NCI-H460 (cell line): ENCODE measurements at regions not wholly inside any gene's neighbourhood (a gene's known extent, or its start where the extent isn't known, plus 50 kb on each side); places are given as distances from the start of the nearest gene placed in this dataset.
"Not testable (repeated sequence)": the region's sequence is repeated elsewhere in the genome, so short reads cannot be mapped to it uniquely, and the experiment has no call there.

Experiments
- DNase-seq: peaks from one replicate; pipeline ENCODE4 v3.0.0-alpha.2; 2016; ENCODE audit warnings: low read depth; ENCODE audit errors: extremely low read depth

DNA sequence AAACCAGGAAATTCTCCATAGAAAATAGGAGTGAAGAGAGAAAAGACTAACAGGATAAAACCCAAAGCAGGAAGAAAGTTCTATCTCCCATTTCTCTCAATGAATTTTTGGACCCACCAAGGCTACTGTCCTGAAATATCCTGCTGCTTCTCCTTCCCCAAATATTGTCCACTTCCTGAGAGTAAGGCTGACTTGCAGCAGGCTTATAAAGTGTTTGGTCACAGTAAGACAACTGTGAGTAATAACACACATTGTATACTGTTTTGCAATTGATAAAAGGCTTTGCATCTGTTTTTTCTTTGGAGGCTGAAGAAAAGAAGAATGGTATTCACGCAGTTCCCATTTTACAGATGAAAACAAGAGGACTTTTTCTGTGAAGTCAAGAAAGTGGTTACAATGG, 52.8 kb downstream of the FOXD4L6 start:
- DNase-seq = not testable (repeated sequence)

- not testable (repeated sequence) for DNase-seq
Observed at GRCh38 chr9:41074356-41074942, 54.0 kb downstream of the FOXD4L6 start.

DNA sequence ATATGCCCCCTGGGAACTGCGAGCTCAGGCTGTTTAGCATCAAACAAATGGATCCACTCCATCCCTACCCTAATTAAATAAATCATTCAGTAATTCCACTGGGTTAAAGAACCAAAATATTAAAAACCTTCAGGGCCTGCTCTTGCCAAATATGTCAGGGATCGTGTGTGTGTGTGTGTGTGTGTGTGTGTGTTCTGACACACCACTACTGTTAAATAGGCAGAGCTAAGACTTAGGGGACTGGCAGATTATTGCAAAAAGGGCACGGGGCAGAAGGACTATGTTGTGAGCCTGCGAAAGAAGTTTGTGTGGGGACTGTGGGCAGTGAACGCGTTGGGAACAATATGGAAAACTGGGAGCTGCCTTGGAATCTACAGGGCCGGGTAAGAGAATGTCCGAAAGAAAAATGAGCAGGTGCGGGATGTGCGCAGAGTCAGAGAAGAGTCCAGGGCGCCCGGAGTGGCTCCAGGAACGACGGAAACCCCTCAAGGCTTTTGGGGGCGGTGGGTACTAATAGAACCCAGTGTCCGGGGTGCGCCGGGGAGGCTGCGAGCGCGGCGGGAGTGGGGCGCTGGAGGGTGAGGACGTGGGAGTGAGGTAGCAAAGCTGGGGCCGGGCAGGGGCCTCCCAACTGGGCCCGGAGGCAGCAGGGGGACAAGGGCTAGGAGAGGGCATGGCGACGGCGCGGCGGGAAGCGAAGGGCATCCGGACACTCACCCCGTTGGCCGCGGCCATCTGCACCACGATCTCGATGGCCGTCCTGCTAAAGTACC, 54.8 kb downstream of the FOXD4L6 start:
- not testable (repeated sequence) for DNase-seq

DNA sequence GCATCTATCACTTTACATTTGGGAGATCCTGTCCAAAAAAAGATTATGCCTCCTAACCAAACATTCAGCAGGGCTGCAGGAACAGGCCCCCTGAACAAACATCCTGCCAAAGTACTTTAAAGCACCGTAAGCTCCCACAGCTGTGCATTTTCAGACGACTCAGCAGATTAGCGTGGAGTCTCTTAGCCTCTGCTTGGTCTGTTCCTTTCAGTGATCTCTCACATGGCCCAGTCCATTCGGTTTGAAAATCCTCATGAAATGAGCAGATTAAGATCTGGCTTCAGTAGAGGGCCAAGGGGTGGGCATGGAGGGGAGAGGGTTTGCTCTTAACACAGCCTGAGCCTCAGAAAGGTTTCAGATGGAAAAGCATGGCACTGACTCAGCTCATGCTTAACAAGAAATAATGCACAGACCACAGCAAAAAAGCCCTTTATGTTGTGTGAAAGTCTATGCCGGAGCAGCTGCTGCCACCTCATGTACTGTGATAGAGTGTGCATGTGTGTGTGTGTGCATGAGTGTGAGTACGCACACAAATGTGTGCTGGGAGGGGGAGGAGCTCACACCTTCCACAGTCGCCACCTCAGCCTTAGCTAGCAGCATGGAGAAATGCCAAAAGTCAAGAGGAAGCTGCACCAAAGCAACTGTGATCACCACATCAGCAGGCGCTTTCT, 64.2 kb downstream of the FOXD4L6 start:
- DNase-seq = not testable (repeated sequence)

GRCh38 chr9:41063243-41063642, 65.2 kb downstream of the FOXD4L6 start:
- not testable (repeated sequence) for DNase-seq

DNA sequence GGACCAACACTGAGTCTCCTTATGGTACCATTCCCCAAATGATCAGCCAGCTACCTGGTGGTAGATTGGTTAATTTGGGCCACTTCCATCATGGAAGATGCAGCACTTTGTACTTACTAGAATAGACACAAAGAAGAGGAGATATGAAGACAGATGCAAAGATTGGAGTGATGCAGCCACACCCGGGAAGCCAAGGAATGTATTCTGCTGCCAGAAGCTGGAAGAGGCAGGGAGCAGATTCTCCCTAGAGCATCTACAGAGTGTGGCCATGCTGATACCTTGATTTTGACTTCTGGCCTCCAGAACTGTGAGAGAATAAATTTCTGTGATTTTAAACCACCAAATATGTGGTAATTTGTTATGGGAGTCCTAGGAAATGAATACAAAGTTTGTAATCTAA, 68.9 kb downstream of the FOXD4L6 start:
- DNase-seq = not testable (repeated sequence)

DNA sequence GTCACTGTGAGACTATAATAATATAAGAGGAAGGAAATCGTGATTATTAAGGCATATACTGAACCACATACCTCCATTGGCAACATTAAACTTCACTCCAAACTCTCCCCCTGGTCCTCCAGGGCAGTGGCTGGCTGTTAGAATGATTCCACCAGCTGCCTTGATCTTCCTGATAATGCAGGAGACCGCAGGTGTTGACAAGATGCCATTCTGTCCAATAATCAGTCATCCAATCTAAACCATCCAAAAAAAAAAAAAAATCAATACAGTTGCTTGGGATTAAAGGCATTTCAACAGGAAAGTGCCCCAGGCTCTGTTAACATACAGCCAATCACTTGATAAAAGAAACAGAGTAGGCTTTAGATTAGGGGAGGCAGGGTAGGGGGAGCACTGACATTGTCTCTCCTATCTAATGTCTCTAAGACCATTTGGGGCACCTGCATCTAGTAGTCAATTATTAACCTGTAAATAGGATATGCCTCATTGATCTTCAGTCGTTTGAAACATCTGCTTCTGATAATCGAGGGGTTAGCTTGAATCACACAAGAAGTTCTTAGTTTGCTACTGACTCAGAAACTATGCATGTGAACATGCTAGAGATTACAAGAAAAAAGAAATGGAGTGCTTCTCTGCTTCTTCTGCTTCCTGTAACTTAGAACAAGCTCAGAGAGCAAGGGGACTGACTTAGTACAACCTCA, 74.7 kb downstream of the FOXD4L6 start:
- DNase-seq = not testable (repeated sequence)

GRCh38 chr9:41048672-41049071, 79.8 kb downstream of the FOXD4L6 start:
- DNase-seq = not testable (repeated sequence)

- DNase-seq = not testable (repeated sequence)
Observed at GRCh38 chr9:41047792-41048191, 80.7 kb downstream of the FOXD4L6 start.

DNA sequence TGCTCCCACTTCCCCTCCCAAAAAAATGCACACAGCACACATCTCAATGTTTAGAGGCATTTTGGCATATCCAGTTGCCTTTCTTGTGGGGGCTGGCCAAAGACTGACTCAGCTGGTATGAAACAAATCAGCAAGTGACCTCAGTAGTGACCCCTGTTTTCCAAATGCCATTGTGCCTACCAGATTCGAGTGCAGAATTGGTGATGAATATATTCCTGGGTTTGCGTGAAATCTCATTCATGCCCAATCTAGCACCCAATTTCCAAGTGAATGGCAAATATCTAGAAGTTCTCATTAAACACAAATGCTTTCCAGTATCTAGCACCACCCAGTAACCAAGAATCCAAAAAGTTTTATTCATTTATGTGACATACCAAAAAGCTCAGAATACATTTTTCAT, 83.6 kb downstream of the FOXD4L6 start:
- DNase-seq = not testable (repeated sequence)

GRCh38 chr9:41043433-41043832, 85.0 kb downstream of the FOXD4L6 start:
- DNase-seq = not testable (repeated sequence)

DNA sequence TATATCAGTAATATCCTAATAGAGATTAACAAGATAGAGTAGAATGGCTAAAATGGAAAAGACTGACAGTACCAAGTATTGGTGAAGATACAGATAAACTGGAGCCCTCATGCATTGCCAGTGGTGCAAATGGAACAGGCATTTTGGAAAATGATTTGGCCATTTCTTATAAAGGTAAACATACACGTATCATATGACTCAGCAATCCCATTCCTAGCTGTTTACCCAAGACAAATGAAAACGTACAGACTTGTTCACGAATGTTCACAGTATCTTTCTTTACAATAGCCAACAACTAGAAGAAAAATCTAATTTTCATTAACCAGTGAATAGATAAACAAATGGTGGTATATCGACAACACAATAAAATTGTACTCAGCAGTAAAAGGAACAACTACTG, 86.4 kb downstream of the FOXD4L6 start:
- not testable (repeated sequence) for DNase-seq

DNA sequence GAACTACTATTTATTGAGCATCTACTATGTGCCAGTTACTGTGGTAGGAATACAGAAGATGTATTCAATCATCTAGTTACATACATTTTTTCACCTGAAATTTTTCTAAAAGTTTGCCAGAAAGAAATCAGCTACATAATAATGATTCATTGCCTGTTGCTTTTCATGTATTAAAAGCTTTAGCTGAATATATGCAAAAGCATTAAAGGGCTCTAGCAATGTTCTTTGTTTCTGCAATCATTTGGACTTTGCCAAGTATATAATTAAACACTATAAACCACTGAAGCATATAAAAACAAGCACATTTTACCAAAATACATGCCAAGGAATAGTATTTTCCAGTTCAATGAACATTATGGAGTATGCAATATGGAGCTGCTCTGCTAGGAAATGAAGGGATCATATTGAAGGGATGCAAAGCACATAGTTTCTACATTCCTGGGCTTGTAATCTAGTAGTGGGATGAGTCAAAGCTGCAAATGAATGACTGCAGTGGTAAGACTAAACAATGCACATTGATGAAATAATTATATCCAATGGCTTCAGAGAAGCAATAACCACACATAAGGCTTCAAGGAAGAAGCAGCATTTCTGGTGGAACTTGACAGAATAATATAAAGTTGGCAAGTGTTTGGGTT, 87.7 kb downstream of the FOXD4L6 start:
- DNase-seq = not testable (repeated sequence)

GRCh38 chr9:41035276-41035675, 93.2 kb downstream of the FOXD4L6 start:
- DNase-seq = not testable (repeated sequence)

- not testable (repeated sequence) for DNase-seq
Observed at GRCh38 chr9:41034699-41035197, 93.7 kb downstream of the FOXD4L6 start.

DNA sequence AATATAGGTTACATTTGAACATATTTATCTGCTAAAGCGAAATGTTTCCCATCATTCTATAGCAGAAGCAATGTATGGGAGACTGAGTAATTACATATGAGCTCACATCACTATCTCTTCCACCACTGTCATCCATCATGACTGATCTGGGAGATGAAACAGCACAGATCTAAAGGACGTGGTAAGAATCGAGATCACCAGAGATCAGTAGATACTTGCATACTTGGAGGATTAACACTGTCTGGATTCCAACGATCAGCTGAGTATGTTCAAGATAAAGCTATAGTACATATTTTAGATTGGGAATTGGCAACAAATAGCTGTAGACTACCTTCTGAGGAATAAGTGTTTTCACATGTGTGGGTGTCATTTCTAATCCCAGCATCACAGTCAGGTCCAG, 94.6 kb downstream of the FOXD4L6 start:
- not testable (repeated sequence) for DNase-seq

- DNase-seq = not testable (repeated sequence)
Observed at GRCh38 chr9:41033360-41033759, 95.1 kb downstream of the FOXD4L6 start.

DNA sequence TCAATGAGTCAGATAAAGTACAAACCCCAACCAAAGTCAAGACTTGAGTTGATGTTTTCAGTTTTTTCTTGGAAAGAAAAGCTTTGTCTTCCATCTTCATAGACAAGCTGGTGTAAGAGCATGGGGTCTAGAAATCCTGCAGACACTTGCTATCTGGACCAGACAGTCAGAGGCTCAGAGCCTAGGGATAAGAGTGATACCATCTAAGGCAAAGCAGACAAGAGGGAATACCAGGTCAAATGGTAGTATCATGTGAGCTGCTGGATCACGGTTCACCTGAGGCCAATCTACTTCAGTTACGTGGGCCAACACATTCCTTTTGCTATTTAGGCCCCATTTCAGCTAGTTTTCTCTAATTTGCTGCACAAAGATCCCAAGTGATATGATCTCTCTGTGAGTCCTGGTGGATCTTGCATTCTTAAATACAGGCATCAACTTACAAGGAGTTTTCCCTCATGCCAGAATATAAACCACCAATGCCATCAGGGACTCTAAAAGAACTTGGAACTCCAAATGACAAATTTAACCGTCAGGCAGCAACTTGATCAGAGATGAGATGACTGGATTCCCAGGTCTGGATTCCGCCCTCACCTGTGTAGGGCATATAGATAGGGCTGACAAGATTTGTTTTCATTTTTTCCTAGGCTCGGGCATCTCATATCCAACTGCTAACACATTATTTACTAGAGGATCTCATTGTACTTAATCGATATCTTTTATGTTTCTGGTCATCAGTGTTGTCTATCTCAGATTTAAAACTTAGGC, 101.4 kb downstream of the FOXD4L6 start:
- not testable (repeated sequence) for DNase-seq

DNA sequence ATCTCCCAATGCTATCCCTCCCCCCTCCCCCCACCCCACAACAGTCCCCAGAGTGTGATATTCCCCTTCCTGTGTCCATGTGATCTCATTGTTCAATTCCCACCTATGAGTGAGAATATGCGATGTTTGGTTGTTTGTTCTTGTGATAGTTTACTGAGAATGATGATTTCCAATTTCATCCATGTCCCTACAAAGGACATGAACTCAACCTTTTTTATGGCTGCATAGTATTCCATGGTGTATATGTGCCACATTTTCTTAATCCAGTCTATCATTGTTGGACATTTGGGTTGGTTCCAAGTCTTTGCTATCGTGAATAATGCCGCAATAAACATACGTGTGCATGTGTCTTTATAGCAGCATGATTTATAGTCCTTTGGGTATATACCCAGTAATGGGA, 106.1 kb downstream of the FOXD4L6 start:
- not testable (repeated sequence) for DNase-seq
